HFFc6 (cell line): ENCODE measurements at regions not wholly inside any gene's neighbourhood (a gene's known extent, or its start where the extent isn't known, plus 50 kb on each side); places are given as distances from the start of the nearest gene placed in this dataset.

Experiments used
- DNase-seq: peaks from one replicate; pipeline ENCODE4 v3.0.0-alpha.2; 2018
- H3K27ac Mint-ChIP-seq: 2 replicates; pipeline ENCODE4 v1.8.0; 2020; ENCODE audit warnings: mild to moderate bottlenecking, mixed read lengths
- H3K27me3 Mint-ChIP-seq: 2 replicates; pipeline ENCODE4 v1.8.0; 2021; ENCODE audit warnings: mild to moderate bottlenecking, moderate library complexity, mixed read lengths; ENCODE audit not compliant: insufficient read depth
- H3K36me3 Mint-ChIP-seq: 2 replicates; pipeline ENCODE4 v1.8.0; 2021; ENCODE audit warnings: low read depth, mixed read lengths
- H3K4me1 Mint-ChIP-seq: 2 replicates; pipeline ENCODE4 v1.8.0; 2020; ENCODE audit warnings: low read depth, mixed read lengths
- H3K4me3 Mint-ChIP-seq: 2 replicates; pipeline ENCODE4 v1.8.0; 2020; ENCODE audit warnings: mild to moderate bottlenecking, moderate library complexity, mixed read lengths
- H3K9me3 Mint-ChIP-seq: 2 replicates; pipeline ENCODE4 v1.8.0; 2020; ENCODE audit warnings: mild to moderate bottlenecking, mixed read lengths
- TF ChIP-seq, protein P1 (sequence below): fragments of 200-600 bp; sonication (generic); IDR thresholded peaks from 2 replicates; pipeline ENCODE4 v1.5.0; 2021; ENCODE audit warnings: antibody characterized with exemption, mild to moderate bottlenecking

DNA sequence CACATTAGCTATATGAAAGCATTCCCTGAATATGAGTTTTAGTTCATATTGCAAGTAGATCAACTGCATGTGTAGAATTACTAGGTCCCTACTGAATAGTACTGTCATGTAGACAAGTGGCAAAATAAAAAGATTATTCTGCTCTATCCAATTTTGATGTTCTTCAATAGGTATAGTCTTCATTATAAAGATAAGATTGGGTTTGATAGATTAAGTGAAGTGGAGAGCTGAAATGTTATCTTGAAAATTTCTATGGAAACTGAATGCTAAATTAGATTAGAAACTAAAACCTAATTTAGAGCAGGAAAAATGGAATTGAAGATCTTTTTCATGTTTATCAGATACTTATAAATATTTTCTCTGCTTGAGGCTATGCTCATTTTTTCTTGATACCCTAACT, 1610.0 kb downstream of the BRINP3 start:
- no peak for DNase-seq
- TF ChIP-seq, protein P1, sequence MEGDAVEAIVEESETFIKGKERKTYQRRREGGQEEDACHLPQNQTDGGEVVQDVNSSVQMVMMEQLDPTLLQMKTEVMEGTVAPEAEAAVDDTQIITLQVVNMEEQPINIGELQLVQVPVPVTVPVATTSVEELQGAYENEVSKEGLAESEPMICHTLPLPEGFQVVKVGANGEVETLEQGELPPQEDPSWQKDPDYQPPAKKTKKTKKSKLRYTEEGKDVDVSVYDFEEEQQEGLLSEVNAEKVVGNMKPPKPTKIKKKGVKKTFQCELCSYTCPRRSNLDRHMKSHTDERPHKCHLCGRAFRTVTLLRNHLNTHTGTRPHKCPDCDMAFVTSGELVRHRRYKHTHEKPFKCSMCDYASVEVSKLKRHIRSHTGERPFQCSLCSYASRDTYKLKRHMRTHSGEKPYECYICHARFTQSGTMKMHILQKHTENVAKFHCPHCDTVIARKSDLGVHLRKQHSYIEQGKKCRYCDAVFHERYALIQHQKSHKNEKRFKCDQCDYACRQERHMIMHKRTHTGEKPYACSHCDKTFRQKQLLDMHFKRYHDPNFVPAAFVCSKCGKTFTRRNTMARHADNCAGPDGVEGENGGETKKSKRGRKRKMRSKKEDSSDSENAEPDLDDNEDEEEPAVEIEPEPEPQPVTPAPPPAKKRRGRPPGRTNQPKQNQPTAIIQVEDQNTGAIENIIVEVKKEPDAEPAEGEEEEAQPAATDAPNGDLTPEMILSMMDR, result no peak
- H3K9me3 Mint-ChIP-seq, result peaks cover 15% of the 10 kb centered on the region
- no peak overlapping the region for H3K4me3 Mint-ChIP-seq
- H3K27ac Mint-ChIP-seq, result no peak overlapping the region
- no peaks in the 10 kb centered on the region for H3K4me1 Mint-ChIP-seq
- peaks cover 4% of the 10 kb centered on the region; the same call in 1 of the 2 replicates for H3K36me3 Mint-ChIP-seq
- no peaks in the 10 kb centered on the region for H3K27me3 Mint-ChIP-seq

DNA sequence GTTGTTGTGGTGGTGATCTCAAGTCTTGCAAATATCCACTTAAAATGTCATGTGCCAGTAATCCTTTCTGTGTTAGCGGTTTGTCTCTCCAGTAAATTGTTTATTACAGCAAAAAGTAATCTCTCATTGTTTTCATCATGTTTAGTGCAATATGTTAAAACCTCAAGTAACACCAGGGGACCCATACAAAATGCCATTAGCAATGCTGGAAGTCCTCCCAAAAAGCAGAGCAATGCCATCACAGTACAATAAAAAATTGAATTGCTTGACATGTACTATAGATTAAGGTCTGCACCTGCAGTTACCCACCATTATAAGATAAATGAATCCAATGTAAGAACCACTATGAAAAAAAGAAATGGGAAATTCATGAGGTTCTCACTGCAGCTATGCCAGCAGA, 1606.5 kb downstream of the BRINP3 start:
- Mint-ChIP-seq H3K27ac (no peak overlapping the region), H3K4me1 (no peaks in the 10 kb centered on the region), H3K27me3 (no peaks in the 10 kb centered on the region), H3K9me3 (peaks cover 16% of the 10 kb centered on the region), H3K36me3 (peaks cover 4% of the 10 kb centered on the region), H3K4me3 (no peak overlapping the region)
- TF ChIP-seq, protein P1, result no peak
- no peak for DNase-seq

DNA sequence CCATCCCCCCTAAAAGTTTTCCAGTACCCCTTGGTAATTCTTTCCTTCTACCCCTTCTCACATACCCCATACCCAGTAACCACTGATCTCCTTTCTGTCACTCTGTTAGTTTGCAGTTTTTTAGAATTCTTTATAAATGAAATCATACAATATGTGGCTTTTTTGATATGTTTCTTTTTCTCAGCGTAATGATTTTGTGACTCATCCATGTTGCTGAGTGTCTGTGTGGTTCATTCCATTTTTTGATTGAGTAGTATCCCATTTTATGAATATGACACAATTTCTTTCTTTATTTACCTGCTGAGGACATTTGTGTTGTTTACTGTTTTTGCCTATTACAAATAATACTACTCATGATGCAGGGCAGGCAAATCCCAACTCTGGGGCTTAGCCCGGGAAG, 1605.3 kb downstream of the BRINP3 start:
- TF ChIP-seq, protein P1, result no peak
- DNase-seq, result no peak
- Mint-ChIP-seq H3K36me3 (peaks cover 4% of the 10 kb centered on the region), H3K4me3 (no peak overlapping the region), H3K9me3 (peaks cover 16% of the 10 kb centered on the region), H3K27ac (no peak overlapping the region), H3K27me3 (no peaks in the 10 kb centered on the region), H3K4me1 (no peaks in the 10 kb centered on the region)

DNA sequence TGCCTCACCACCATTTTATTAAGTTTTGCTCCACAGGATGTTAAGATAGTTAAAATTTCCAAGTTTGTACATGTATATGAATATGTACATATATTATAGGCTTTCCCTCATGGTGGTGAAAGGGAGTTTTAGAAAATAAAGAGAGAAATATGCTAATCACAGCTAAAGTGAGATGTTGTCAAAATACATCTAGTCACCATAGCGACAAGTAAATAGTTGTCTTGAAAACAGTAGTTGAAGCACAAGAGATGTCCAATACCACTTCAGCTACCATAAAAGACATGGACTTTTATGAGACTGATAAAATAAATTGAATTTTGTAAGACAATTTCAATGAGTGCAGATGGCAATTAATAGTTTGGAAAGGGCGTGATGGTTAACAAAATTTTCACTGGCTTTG, 1600.0 kb downstream of the BRINP3 start:
- Mint-ChIP-seq H3K9me3 (peaks cover 24% of the 10 kb centered on the region), H3K4me3 (no peak overlapping the region), H3K36me3 (no peaks in the 10 kb centered on the region; the same call in 1 of the 2 replicates), H3K4me1 (no peaks in the 10 kb centered on the region), H3K27me3 (no peaks in the 10 kb centered on the region), H3K27ac (no peak overlapping the region)
- no peak for DNase-seq
- TF ChIP-seq, protein P1, result no peak

DNA sequence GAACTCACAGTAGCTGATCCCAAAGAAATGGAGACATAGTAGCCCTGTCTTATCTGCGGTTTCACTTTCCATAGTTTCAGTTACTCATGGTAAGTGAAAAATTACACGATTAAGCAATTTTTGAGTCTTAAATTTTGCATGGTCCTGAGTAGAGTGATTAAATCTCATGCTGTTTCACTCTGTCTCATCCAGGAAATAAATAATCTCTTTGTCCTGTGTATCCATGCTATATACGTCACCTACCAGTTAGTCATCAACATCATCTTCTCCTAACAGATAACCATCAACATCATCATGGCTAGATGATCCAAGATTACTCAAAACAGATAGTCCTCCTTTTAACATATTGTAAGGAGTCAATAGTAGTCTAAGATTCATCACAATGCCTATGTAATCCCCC, 1589.3 kb downstream of the BRINP3 start:
- no peak for DNase-seq
- no peak overlapping the region for H3K4me3 Mint-ChIP-seq
- H3K27me3 Mint-ChIP-seq, result no peaks in the 10 kb centered on the region; the same call in 1 of the 2 replicates
- no peaks in the 10 kb centered on the region for H3K4me1 Mint-ChIP-seq
- H3K36me3 Mint-ChIP-seq, result no peaks in the 10 kb centered on the region
- TF ChIP-seq, protein P1, result no peak
- H3K27ac Mint-ChIP-seq, result no peak overlapping the region
- peaks cover 31% of the 10 kb centered on the region for H3K9me3 Mint-ChIP-seq

DNA sequence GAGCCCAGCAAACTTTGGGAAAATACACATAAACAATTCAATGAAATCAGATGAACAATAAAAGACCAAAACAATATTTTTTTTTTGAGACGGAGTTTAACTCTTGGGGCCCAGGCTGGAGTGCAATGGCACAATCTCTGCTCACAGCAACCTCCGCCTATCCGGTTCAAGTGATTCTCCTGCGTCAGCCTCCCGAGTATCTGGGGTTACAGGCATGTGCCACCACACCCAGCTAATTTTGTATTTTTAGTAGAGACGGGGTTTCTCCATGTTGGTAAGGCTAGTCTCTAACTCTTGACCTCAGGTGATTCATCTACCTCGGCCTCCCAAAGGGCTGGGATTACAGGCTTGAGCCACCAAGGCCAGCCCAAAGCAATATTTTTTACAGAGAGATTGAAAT, 1588.5 kb downstream of the BRINP3 start:
- TF ChIP-seq, protein P1, result no peak
- peaks cover 31% of the 10 kb centered on the region for H3K9me3 Mint-ChIP-seq
- H3K27me3 Mint-ChIP-seq, result no peaks in the 10 kb centered on the region; the same call in 1 of the 2 replicates
- H3K4me1 Mint-ChIP-seq, result no peaks in the 10 kb centered on the region
- no peak for DNase-seq
- no peaks in the 10 kb centered on the region for H3K36me3 Mint-ChIP-seq
- no peak overlapping the region for H3K27ac Mint-ChIP-seq
- H3K4me3 Mint-ChIP-seq, result no peak overlapping the region
